Bronchial epithelial cell (primary cell): ENCODE measurements at regions not wholly inside any gene's neighbourhood (a gene's known extent, or its start where the extent isn't known, plus 50 kb on each side); places are given as distances from the start of the nearest gene placed in this dataset.

Experiments
- DNase-seq: peaks from one replicate; pipeline ENCODE4 v3.0.0-alpha.2; 2010; ENCODE audit warnings: low read depth
- FAIRE-seq: peaks from 2 replicates; lab custom pipeline; 2011; peaks lifted over from hg19 to GRCh38; lab: Jason Lieb, UNC
- H3K27me3 ChIP-seq: 2 replicates; pipeline ENCODE4 v1.5.1; 2011; ENCODE audit warnings: low read length; ENCODE audit not compliant: control insufficient read depth, insufficient read depth
- H3K36me3 ChIP-seq: 2 replicates; pipeline ENCODE4 v1.5.1; 2011; ENCODE audit warnings: low read length; ENCODE audit not compliant: control insufficient read depth, insufficient read depth
- H3K4me3 ChIP-seq: 2 replicates; pipeline ENCODE4 v1.5.1; 2011; ENCODE audit warnings: mild to moderate bottlenecking, low read depth, low read length, control low read depth
- TF ChIP-seq, protein P1 (sequence below): IDR thresholded peaks from 2 replicates; pipeline ENCODE4 v1.5.1; 2011; ENCODE audit warnings: mild to moderate bottlenecking, moderate library complexity, low read length, control low read depth, inconsistent platforms; ENCODE audit not compliant: insufficient read depth, severe bottlenecking

DNA sequence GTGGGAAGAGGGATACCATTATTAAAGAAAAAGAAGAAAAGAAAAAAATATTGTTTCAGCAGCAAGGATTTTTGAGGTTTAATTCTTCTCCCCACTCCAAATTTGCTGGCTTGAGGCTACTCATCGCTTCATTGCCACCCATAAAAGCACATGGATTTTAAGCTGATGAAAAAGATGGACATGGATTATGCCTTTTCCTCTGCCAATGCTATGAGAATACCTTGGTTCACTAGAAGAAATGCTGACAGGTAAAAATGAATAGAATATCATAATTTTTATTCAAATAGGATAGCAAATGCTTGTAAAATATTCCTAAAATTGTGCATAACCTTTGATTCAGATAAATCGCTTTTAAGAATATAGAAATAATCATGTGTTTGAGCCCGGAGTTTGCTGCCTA lies 289.7 kb upstream of the DPYD start:
- no peak overlapping the region for H3K4me3 ChIP-seq
- DNase-seq (no peak), FAIRE-seq (no peak)
- no peaks in the 10 kb centered on the region for H3K36me3 ChIP-seq
- H3K27me3 ChIP-seq: no peaks in the 10 kb centered on the region
- TF ChIP-seq, protein P1, sequence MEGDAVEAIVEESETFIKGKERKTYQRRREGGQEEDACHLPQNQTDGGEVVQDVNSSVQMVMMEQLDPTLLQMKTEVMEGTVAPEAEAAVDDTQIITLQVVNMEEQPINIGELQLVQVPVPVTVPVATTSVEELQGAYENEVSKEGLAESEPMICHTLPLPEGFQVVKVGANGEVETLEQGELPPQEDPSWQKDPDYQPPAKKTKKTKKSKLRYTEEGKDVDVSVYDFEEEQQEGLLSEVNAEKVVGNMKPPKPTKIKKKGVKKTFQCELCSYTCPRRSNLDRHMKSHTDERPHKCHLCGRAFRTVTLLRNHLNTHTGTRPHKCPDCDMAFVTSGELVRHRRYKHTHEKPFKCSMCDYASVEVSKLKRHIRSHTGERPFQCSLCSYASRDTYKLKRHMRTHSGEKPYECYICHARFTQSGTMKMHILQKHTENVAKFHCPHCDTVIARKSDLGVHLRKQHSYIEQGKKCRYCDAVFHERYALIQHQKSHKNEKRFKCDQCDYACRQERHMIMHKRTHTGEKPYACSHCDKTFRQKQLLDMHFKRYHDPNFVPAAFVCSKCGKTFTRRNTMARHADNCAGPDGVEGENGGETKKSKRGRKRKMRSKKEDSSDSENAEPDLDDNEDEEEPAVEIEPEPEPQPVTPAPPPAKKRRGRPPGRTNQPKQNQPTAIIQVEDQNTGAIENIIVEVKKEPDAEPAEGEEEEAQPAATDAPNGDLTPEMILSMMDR: no peak

DNA sequence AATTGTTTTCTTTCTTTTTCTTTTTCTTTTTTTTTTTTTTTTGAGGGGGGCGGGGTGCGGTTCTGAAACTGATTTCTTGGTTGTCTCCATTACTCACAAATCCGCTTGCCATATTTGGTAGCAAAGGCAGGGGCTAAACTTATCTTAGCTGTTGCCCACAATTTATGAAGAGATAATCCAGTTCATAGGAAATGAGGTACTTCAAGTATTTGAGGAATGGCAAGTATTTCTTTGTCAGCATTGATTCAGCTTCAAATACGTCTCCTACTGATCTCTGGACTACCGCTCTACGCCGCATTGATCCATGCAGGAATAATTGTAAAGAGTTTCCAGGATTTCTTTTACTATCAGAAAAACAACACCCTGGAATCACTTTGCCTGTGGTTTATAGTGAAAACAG lies 289.2 kb upstream of the DPYD start:
- FAIRE-seq: no peak
- no peak overlapping the region for H3K4me3 ChIP-seq
- peak; percentile 72 for DNase-seq
- no peaks in the 10 kb centered on the region for H3K27me3 ChIP-seq
- no peaks in the 10 kb centered on the region for H3K36me3 ChIP-seq
- TF ChIP-seq, protein P1: no peak

DNA sequence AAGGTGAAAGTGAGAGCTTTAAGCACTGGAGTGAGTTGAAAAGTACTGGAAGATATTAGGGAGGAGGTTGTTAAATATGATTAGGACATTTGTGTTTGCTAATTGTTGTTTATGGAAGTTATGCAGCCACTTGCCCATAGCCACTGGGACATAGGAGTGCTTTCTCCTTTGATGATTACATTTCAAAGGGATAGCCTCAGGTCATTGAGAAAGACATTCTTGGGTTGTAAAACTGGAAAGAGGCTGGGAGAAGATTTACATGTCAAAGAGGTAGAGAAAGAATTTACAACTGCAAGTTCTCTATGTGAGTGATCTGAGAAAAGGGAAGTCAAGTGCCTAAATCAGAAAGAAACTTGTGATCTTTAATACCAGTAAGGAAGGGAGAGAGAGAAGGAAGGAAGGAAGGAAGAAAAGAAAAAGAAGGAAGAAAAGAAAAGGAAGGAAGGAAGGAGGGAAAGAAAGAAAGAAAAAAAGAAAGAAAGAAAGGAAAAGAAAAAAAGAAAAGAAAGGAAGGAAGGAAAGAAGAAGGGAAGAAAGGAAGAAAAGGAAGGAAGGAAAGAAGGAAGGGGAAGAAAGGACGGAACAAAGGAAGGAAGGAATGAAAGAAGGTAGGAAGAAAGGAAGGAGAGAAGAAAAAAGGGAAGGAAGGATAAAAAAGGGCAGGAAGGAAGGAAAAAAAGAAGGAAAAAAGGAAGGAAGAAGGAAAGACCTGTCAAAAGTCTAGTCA lies 284.6 kb upstream of the DPYD start:
- Histone ChIP-seq H3K4me3 (no peak overlapping the region), H3K27me3 (no peaks in the 10 kb centered on the region), H3K36me3 (no peaks in the 10 kb centered on the region)
- TF ChIP-seq, protein P1: no peak
- DNase-seq (peak; percentile 17), FAIRE-seq (no peak)

- FAIRE-seq (no peak), DNase-seq (no peak)
- H3K27me3 ChIP-seq: no peaks in the 10 kb centered on the region
- H3K36me3 ChIP-seq: no peaks in the 10 kb centered on the region
- TF ChIP-seq, protein P1: no peak
- no peak overlapping the region for H3K4me3 ChIP-seq
These were observed 282.6 kb upstream of the DPYD start for GRCh38 chr1:98203466-98203865.

DNA sequence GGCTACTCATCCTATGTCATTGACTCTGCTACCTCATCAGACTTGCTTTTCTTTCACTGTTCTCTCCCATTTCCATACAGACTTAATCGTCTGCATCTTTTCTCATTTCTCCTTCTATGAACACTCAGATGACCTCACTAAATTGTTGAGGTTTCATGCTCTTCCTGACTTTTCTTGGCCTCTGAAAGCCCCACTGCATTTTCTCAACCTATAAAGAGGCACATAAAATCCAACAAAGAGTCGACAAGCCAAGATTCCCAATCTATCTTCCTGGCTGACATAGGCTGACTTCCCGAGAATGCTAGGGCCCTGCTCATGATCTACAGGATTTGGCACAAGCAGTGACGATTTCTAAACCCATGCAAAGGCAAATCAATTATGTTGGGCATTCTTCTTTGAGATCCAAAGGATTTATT lies 280.8 kb upstream of the DPYD start:
- TF ChIP-seq, protein P1: no peak
- no peak overlapping the region for H3K4me3 ChIP-seq
- no peak for FAIRE-seq
- H3K27me3 ChIP-seq: no peaks in the 10 kb centered on the region
- H3K36me3 ChIP-seq: no peaks in the 10 kb centered on the region
- DNase-seq: no peak

GRCh38 chr1:98197356-98197755 lies 276.5 kb upstream of the DPYD start:
- H3K4me3 ChIP-seq: no peak overlapping the region
- H3K27me3 ChIP-seq: no peaks in the 10 kb centered on the region
- no peak for FAIRE-seq
- H3K36me3 ChIP-seq: no peaks in the 10 kb centered on the region
- TF ChIP-seq, protein P1: no peak
- no peak for DNase-seq
